Astrocyte of the spinal cord (primary cell): ENCODE measurements at regions not wholly inside any gene's neighbourhood (a gene's known extent, or its start where the extent isn't known, plus 50 kb on each side); places are given as distances from the start of the nearest gene placed in this dataset.

Experiments
- DNase-seq: peaks from one replicate; pipeline ENCODE4 v3.0.0; 2011; ENCODE audit warnings: low read depth, low spot score
- H3K4me3 ChIP-seq: 2 replicates; pipeline ENCODE4 v1.5.1; 2011; ENCODE audit warnings: low read depth, mild to moderate bottlenecking, low read length, moderate library complexity
- in situ Hi-C: cut with HindIII; loops from 2 replicates; pipeline ENCODE4 v1.10.0; 2017; ENCODE audit warnings: low sequenced_read_pairs
- TF ChIP-seq, protein P1 (sequence below): IDR thresholded peaks from 2 replicates; pipeline ENCODE4 v1.5.1; 2012; ENCODE audit warnings: low read depth, mild to moderate bottlenecking, low read length, inconsistent platforms

DNA sequence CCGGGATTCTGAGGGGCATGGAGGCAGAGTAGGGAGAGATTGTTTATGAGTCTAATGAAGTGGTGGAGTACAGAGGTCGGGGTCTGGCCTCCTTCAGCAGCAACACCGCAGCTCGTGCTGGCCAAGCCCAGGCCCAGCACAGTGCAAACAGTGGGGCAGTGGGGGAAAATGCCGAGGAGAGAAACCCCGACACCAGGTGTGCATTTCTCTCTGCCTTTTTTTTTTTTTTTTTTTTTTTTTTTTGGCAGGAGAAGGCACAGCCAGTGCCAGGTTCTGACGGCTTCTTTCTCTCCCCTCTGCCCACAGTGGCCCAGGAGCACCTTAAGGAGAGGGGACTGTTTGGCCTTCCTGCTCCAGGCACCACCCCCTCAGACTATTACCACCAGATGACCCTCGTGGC lies 219.3 kb downstream of the GLI2 start:
- DNase-seq: no peak
- TF ChIP-seq, protein P1, sequence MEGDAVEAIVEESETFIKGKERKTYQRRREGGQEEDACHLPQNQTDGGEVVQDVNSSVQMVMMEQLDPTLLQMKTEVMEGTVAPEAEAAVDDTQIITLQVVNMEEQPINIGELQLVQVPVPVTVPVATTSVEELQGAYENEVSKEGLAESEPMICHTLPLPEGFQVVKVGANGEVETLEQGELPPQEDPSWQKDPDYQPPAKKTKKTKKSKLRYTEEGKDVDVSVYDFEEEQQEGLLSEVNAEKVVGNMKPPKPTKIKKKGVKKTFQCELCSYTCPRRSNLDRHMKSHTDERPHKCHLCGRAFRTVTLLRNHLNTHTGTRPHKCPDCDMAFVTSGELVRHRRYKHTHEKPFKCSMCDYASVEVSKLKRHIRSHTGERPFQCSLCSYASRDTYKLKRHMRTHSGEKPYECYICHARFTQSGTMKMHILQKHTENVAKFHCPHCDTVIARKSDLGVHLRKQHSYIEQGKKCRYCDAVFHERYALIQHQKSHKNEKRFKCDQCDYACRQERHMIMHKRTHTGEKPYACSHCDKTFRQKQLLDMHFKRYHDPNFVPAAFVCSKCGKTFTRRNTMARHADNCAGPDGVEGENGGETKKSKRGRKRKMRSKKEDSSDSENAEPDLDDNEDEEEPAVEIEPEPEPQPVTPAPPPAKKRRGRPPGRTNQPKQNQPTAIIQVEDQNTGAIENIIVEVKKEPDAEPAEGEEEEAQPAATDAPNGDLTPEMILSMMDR: no peak
- no peak overlapping the region for H3K4me3 ChIP-seq
- in situ Hi-C loops: no loop called here

DNA sequence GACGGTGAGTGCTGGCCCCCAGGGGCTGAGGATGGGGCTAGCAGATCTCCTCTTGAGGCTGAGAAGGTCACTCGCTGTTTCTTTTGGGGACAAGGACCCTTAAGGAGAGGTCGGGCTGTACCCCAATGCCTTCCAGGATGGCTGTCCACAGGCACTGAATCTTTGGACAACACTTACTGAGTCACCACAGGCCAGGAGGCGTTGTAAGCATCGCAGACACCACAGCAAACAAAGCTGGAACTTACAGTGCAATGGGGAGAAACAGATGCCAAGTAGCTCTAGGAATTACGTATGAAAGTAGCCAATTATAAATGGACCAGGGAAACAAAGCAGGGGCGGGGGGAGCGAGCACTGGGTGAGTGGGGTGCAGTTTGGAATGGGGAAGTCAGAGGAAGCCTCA lies 219.8 kb downstream of the GLI2 start:
- no peak overlapping the region for H3K4me3 ChIP-seq
- peak; percentile 50 for DNase-seq
- TF ChIP-seq, protein P1: no peak
- in situ Hi-C loops: no loop called here

DNA sequence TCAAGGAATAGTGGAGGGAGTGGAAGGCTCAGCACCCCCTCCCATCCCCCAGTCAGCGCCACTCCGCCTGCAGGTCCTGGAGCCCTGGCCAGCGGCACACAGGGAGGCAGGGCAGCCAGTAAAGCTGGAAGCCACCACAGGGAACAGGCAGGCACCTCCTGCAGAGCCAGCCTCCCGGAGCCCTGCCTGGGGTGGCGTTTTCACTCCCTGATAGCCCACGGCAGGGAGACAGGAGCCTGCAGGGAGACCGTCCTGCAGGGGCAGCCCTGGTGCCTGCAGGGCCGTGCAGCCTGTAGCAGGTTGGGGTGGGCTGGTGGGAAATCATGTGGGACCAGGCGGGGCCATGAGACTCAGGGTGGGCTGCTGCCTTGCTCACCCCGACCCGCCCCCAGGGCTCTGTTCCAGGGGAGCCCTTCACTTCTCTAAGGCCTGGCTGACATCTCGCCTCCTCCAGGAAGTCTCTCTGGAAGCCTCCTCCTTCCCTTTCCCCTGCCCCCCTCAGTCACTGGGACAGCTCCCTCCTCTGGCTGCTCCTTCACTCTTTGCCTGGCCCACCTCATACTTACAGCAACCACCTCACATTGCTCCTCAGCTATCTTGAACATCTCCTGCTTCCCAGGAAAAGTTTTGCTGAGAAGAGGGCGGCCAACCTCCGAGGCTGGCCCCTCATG lies 221.0 kb downstream of the GLI2 start:
- in situ Hi-C loops: no loop called here
- no peak for DNase-seq
- no peak overlapping the region for H3K4me3 ChIP-seq
- TF ChIP-seq, protein P1: no peak

DNA sequence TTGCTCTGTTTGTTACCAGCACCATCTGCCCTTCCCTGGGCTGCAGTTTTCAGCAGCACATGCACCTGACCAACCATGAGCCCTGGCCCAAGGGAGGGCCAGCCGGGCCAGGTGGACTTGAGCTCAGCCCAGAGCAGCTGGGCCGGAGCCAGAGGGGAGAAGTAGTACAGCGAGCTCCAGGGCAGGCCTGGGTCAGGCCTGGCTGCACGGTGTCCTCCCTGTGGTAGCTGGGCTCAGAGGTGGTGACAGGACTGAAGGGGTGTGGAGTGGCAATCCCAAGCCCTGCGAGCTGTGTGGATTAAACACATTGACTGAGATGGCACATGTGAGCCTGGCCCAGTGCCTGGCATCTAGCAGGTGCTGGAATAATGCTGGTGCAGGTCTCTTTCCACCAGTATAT lies 222.2 kb downstream of the GLI2 start:
- no peak for DNase-seq
- H3K4me3 ChIP-seq: no peak overlapping the region
- in situ Hi-C loops: no loop called here
- TF ChIP-seq, protein P1: no peak

- DNase-seq: peak; percentile 9
- in situ Hi-C loops: no loop called here
- TF ChIP-seq, protein P1: peak; percentile 46
- H3K4me3 ChIP-seq: no peak overlapping the region
Measured at GRCh38 chr2:120958623-120959366, 223.1 kb downstream of the GLI2 start.

- H3K4me3 ChIP-seq: no peak overlapping the region
- peak; percentile 67 for DNase-seq
- in situ Hi-C loops: no loop called here
- TF ChIP-seq, protein P1: no peak
Measured at GRCh38 chr2:120959426-120959825, 223.8 kb downstream of the GLI2 start.
